Kidney (tissue), 13 donors: ENCODE measurements at regions not wholly inside any gene's neighbourhood (a gene's known extent, or its start where the extent isn't known, plus 50 kb on each side); places are given as distances from the start of the nearest gene placed in this dataset.

Experiments used
- DNase-seq, 5 donors: peaks; one replicate each; pipeline ENCODE4 v3.0.0-alpha.2; 2013 to 2020
- FAIRE-seq: peaks from 2 replicates; lab custom pipeline; 2012; peaks lifted over from hg19 to GRCh38; lab: Jason Lieb, UNC
- H3K27ac ChIP-seq, 2 donors: one replicate each; pipeline ENCODE4 v1.7.0; 2013; ENCODE audit warnings: low read depth in 2 of 2, low read length in 2 of 2, inconsistent platforms in 1 of 2
- H3K27me3 ChIP-seq: one replicate; pipeline ENCODE4 v1.7.1; 2013; ENCODE audit warnings: low read length, inconsistent platforms; ENCODE audit not compliant: control insufficient read depth, insufficient read depth
- H3K36me3 ChIP-seq, 3 donors: one replicate each; pipeline versions ENCODE4 v1.7.0 to v1.7.1; 2013; ENCODE audit warnings: low read length in 3 of 3, control low read depth in 1 of 3, inconsistent platforms in 1 of 3; ENCODE audit not compliant: insufficient read depth in 3 of 3, control insufficient read depth in 2 of 3
- H3K4me1 ChIP-seq, 3 donors: one replicate each; pipeline versions ENCODE4 v1.7.0 to v1.7.1; 2013; ENCODE audit warnings: low read length in 3 of 3, inconsistent platforms in 1 of 3, low read depth in 1 of 3; ENCODE audit not compliant: control insufficient read depth in 2 of 3, insufficient read depth in 2 of 3
- H3K4me3 ChIP-seq, 3 donors: one replicate each; pipeline versions ENCODE4 v1.7.0 to v1.8.1; 2013; ENCODE audit warnings: low read length in 3 of 3, control low read depth in 1 of 3, inconsistent platforms in 1 of 3
- H3K9ac ChIP-seq, 3 donors: one replicate each; pipeline versions ENCODE4 v1.7.0 to v1.7.1; 2013; ENCODE audit warnings: low read length in 3 of 3, control low read depth in 1 of 3, inconsistent platforms in 1 of 3
- H3K9me3 ChIP-seq, 3 donors: one replicate each; pipeline versions ENCODE4 v1.7.0 to v1.7.1; 2013; ENCODE audit warnings: low read length in 3 of 3, control low read depth in 1 of 3, inconsistent platforms in 1 of 3; ENCODE audit not compliant: control insufficient read depth in 2 of 3, insufficient read depth in 1 of 3
- intact Hi-C: fragments of 100-400 bp; cut with DNase I; formaldehyde crosslinking; loops from one replicate; pipeline ENCODE4 v1.11.1; 2022
- TF ChIP-seq, protein P1 (sequence below): IDR thresholded peaks from 3 replicates; pipeline ENCODE4 v1.5.1; 2012; ENCODE audit warnings: mild to moderate bottlenecking, moderate library complexity, borderline replicate concordance; ENCODE audit not compliant: insufficient read depth; ENCODE audit errors: extremely low read depth
- donor health status: control.
- donor health status: control.
- donor health status: control.
- donor health status: control.
- donor health status: control.
- donor health status: DM: yes; HTN: yes; CAD: no.
- donor health status: Normal renal cell carcinoma (clear cell type).

GRCh38 chr9:100756217-100756616 is 178.3 kb downstream of the CAVIN4 start:
- FAIRE-seq (no peak), DNase-seq (no peak)
- TF ChIP-seq, protein P1, sequence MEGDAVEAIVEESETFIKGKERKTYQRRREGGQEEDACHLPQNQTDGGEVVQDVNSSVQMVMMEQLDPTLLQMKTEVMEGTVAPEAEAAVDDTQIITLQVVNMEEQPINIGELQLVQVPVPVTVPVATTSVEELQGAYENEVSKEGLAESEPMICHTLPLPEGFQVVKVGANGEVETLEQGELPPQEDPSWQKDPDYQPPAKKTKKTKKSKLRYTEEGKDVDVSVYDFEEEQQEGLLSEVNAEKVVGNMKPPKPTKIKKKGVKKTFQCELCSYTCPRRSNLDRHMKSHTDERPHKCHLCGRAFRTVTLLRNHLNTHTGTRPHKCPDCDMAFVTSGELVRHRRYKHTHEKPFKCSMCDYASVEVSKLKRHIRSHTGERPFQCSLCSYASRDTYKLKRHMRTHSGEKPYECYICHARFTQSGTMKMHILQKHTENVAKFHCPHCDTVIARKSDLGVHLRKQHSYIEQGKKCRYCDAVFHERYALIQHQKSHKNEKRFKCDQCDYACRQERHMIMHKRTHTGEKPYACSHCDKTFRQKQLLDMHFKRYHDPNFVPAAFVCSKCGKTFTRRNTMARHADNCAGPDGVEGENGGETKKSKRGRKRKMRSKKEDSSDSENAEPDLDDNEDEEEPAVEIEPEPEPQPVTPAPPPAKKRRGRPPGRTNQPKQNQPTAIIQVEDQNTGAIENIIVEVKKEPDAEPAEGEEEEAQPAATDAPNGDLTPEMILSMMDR: no peak
- intact Hi-C loops: no loop called here
- Histone ChIP-seq H3K27me3 (no peaks in the 10 kb centered on the region), H3K27ac (no peak overlapping the region), H3K36me3 (no peaks in the 10 kb centered on the region), H3K9ac (no peak overlapping the region), H3K9me3 (no peaks in the 10 kb centered on the region), H3K4me3 (no peak overlapping the region), H3K4me1 (no peaks in the 10 kb centered on the region)

- H3K4me3 ChIP-seq: no peak overlapping the region
Measured at GRCh38 chr9:100759215-100759614, 181.3 kb downstream of the CAVIN4 start.

DNA sequence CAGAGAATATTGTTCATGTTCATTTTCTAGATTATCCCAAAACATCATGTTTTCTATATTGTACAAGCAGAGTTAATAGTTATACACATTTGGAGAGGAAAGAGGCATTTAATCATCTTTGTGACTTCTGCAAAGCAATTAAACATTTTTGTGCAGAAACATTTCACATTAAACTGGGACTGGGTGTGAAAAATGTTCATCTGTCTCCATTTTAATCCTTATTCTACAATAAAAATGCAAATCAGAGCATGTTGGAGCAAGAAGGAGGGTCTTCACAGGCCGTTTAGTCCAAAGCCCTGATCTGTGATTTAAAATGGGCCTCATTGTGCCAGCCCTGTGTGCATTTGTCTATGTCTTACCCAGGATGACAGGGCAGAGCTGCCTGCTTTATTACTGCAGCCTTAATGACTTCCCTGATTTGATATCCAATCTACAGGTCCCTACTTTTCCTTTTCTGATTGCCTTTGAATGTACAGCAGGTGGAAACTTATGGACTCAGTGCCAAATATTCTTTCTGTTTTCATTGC is 183.5 kb downstream of the CAVIN4 start:
- H3K4me1 ChIP-seq: no peaks in the 10 kb centered on the region
- no peak overlapping the region for H3K27ac ChIP-seq
- TF ChIP-seq, protein P1: no peak
- FAIRE-seq (no peak), DNase-seq (no peak)
- intact Hi-C loops: no loop called here
- H3K9ac ChIP-seq: no peak overlapping the region
- H3K4me3 ChIP-seq: no peak overlapping the region
- no peaks in the 10 kb centered on the region for H3K36me3 ChIP-seq
- H3K27me3 ChIP-seq: no peaks in the 10 kb centered on the region
- no peaks in the 10 kb centered on the region for H3K9me3 ChIP-seq

More at GRCh38 chr9:100759215-100759614, 181.3 kb downstream of the CAVIN4 start:
- Histone ChIP-seq H3K27ac (no peak overlapping the region), H3K9me3 (no peaks in the 10 kb centered on the region), H3K36me3 (no peaks in the 10 kb centered on the region), H3K27me3 (no peaks in the 10 kb centered on the region), H3K4me1 (no peaks in the 10 kb centered on the region), H3K9ac (no peak overlapping the region)
- TF ChIP-seq, protein P1: no peak
- intact Hi-C loops: no loop called here
- no peak for FAIRE-seq
- DNase-seq: no peak

GRCh38 chr9:100774326-100774725 is 196.4 kb downstream of the CAVIN4 start:
- TF ChIP-seq, protein P1: no peak
- no peaks in the 10 kb centered on the region for H3K9me3 ChIP-seq
- no peak for FAIRE-seq
- intact Hi-C loops: no loop called here
- H3K36me3 ChIP-seq: no peaks in the 10 kb centered on the region
- H3K27ac ChIP-seq: no peak overlapping the region
- no peak overlapping the region for H3K9ac ChIP-seq
- H3K4me3 ChIP-seq: no peak overlapping the region
- H3K27me3 ChIP-seq: no peaks in the 10 kb centered on the region
- no peak for DNase-seq
- no peaks in the 10 kb centered on the region for H3K4me1 ChIP-seq
